Right lobe of liver (tissue), 6 donors: ENCODE measurements at regions not wholly inside any gene's neighbourhood (a gene's known extent, or its start where the extent isn't known, plus 50 kb on each side); places are given as distances from the start of the nearest gene placed in this dataset.

Source experiments
- ATAC-seq, 4 donors: fragments of 200-7000 bp; cut with Tn5 transposase; one replicate each; pipeline ENCODE4 v1.9.1; 2020; ENCODE audit warnings: mild to moderate bottlenecking in 4 of 4, moderate library complexity in 4 of 4
- DNase-seq, 3 donors: peaks; one replicate each; pipeline ENCODE4 v3.0.0-alpha.2; 2020
- H3K27ac ChIP-seq, 3 donors: fragments of 200-600 bp; one replicate each; pipeline ENCODE4 v1.8.0; 2022
- H3K27me3 ChIP-seq, 2 donors: fragments of 200-600 bp; one replicate each; pipeline ENCODE4 v1.8.0; 2022
- H3K36me3 ChIP-seq, 4 donors: fragments of 200-600 bp; sonication (generic) in 1 of 4; one replicate each; pipeline versions ENCODE4 v1.5.1 to v1.8.0; 2017 to 2022; ENCODE audit warnings: control low read depth in 1 of 4
- H3K4me1 ChIP-seq, 4 donors: fragments of 200-600 bp; sonication (generic) in 1 of 4; one replicate each; pipeline versions ENCODE4 v1.5.1 to v1.8.0; 2017 to 2022; ENCODE audit warnings: control low read depth in 1 of 4
- H3K4me3 ChIP-seq, 3 donors: fragments of 200-600 bp; one replicate each; pipeline ENCODE4 v1.8.0; 2022
- H3K9me3 ChIP-seq, 4 donors: fragments of 200-600 bp; sonication (generic) in 1 of 4; one replicate each; pipeline versions ENCODE4 v1.5.1 to v1.8.0; 2017 to 2022; ENCODE audit warnings: control low read depth in 1 of 4
- CTCF ChIP-seq, 4 donors: fragments of 200-600 bp in 3 of 4; fragments of 450-650 bp in 1 of 4; IDR thresholded peaks; one replicate each; pipeline versions ENCODE4 v1.5.1 to v1.8.0; 2016 to 2022; ENCODE audit warnings: antibody characterized with exemption in 4 of 4, mild to moderate bottlenecking in 2 of 4
- POLR2A ChIP-seq: fragments of 450-650 bp; IDR thresholded peaks from one replicate; pipeline ENCODE4 v1.6.1; 2017; ENCODE audit warnings: antibody characterized with exemption, mild to moderate bottlenecking
- WGBS: methylation state at CpG from one replicate; pipeline ENCODE4 v1.1.6; 2018; ENCODE audit warnings: low coverage, low lambda C conversion rate; ENCODE audit not compliant: insufficient coverage; ENCODE audit errors: missing lambda C conversion rate; 5-methylcytosine and 5-hydroxymethylcytosine counted together
- intact Hi-C, 2 donors: fragments of 100-400 bp; cut with DNase I; formaldehyde crosslinking; loops; one replicate each; pipeline versions ENCODE4 v1.11.2 to v1.14.1; 2022
- donor health status: DM: no; HTN: yes; CAD: no.
- donor health status: DM: no; HTN: no; CAD: no.
- donor health status: DM: no; HTN: no; CAD: no.
- donor health status: DM: no; HTN: yes; CAD: no.
- donor health status: DM: no; HTN: yes; CAD: no.

- intact Hi-C loops = no loop called here
- Histone ChIP-seq H3K9me3 (no peaks in the 10 kb centered on the region), H3K4me1 (no peaks in the 10 kb centered on the region), H3K4me3 (no peak overlapping the region), H3K27me3 (no peaks in the 10 kb centered on the region), H3K27ac (no peak overlapping the region), H3K36me3 (no peaks in the 10 kb centered on the region)
- WGBS = 60% methylated on average over 1 of the region's 1 CpG
- DNase-seq = no peak
- no peak for ATAC-seq
- TF ChIP-seq POLR2A = no peak
- no peak for TF ChIP-seq CTCF (IDR thresholded peaks at IDR 0.05)
These were observed 77.0 kb upstream of the RBMS3 start for GRCh38 chr3:29203851-29204250.

GRCh38 chr3:29207427-29207826 is 73.4 kb upstream of the RBMS3 start:
- TF ChIP-seq POLR2A = no peak
- TF ChIP-seq CTCF (IDR thresholded peaks at IDR 0.05) = no peak
- intact Hi-C loops = no loop called here

GRCh38 chr3:29212789-29213433 is 68.0 kb upstream of the RBMS3 start:
- no peaks in the 10 kb centered on the region for H3K4me1 ChIP-seq
- no peaks in the 10 kb centered on the region for H3K27me3 ChIP-seq
- DNase-seq (no peak), ATAC-seq (no peak)
- no peaks in the 10 kb centered on the region for H3K36me3 ChIP-seq
- TF ChIP-seq CTCF (IDR thresholded peaks at IDR 0.05) (no peak), POLR2A (no peak)
- WGBS = 73% methylated on average over 2 of the region's 2 CpGs
- H3K27ac ChIP-seq = no peak overlapping the region
- intact Hi-C loops = no loop called here
- H3K9me3 ChIP-seq = no peaks in the 10 kb centered on the region
- H3K4me3 ChIP-seq = no peak overlapping the region

More at GRCh38 chr3:29207427-29207826, 73.4 kb upstream of the RBMS3 start:
- Histone ChIP-seq H3K4me1 (no peaks in the 10 kb centered on the region), H3K9me3 (no peaks in the 10 kb centered on the region), H3K4me3 (no peak overlapping the region), H3K27ac (no peak overlapping the region), H3K27me3 (no peaks in the 10 kb centered on the region), H3K36me3 (no peaks in the 10 kb centered on the region)
- ATAC-seq (no peak), DNase-seq (no peak)
- WGBS = 0% methylated on average over 1 of the region's 1 CpG

DNA sequence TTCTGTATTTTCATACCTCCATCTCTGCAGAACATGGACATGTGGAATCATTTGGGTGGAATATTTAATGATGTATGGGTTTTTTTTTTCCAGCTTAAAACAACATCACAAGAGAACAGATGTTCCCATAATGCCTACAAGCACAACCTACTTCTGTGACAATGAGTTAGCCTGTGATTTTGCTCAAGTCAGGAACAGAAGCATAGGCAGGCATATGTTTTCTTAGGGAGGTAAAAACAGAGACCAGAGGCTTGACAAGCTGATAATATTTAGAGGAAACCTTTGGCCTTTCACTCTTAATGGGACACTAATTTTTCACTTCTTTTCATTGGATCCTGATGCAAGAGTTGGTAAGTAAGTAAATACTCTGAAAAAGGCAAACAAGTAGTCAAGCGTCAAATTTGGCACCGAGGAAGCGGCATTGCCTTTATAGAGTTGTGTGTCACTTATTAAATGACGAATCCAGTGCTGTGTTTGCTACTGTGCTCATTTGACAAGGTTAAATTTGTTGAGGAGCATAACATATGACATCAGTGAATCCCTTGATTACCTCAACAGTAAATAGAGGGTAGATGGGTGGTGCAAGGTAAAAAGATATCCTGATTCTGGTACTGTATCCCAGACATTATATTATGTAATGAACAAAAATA is 66.7 kb upstream of the RBMS3 start:
- Histone ChIP-seq H3K9me3 (no peaks in the 10 kb centered on the region), H3K4me3 (no peak overlapping the region), H3K27ac (no peak overlapping the region), H3K36me3 (no peaks in the 10 kb centered on the region), H3K4me1 (no peaks in the 10 kb centered on the region), H3K27me3 (no peaks in the 10 kb centered on the region)
- no peak for ATAC-seq
- no peak for DNase-seq
- intact Hi-C loops = no loop called here
- WGBS = 72% methylated on average over 4 of the region's 4 CpGs
- TF ChIP-seq POLR2A (no peak), CTCF (IDR thresholded peaks at IDR 0.05) (no peak)
